GM19397 (cell line): ENCODE measurements at regions not wholly inside any gene's neighbourhood (a gene's known extent, or its start where the extent isn't known, plus 50 kb on each side); places are given as distances from the start of the nearest gene placed in this dataset.

Experiments used
- ATAC-seq: cut with Tn5 transposase; IDR thresholded peaks from one replicate; pipeline ENCODE4 v1.9.1; 2021; ENCODE audit warnings: mild to moderate bottlenecking, moderate library complexity; ENCODE audit not compliant: unreplicated experiment

- ATAC-seq: peak; percentile 30
Measured at GRCh38 chr4:180058691-180059215, 2184.4 kb upstream of the TENM3 start.

- peak; percentile 13 for ATAC-seq
Measured at GRCh38 chr4:180059216-180059881, 2183.9 kb upstream of the TENM3 start.

- ATAC-seq: no peak
Measured at GRCh38 chr4:180060159-180060889, 2182.9 kb upstream of the TENM3 start.

- ATAC-seq: no peak
Measured at GRCh38 chr4:180081072-180081471, 2162.1 kb upstream of the TENM3 start.

GRCh38 chr4:180084561-180084960 is 2158.6 kb upstream of the TENM3 start:
- ATAC-seq: no peak

- ATAC-seq: no peak
Measured at GRCh38 chr4:180086480-180087190, 2156.6 kb upstream of the TENM3 start.

GRCh38 chr4:180098586-180098985 is 2144.6 kb upstream of the TENM3 start:
- no peak for ATAC-seq

- no peak for ATAC-seq
Measured at GRCh38 chr4:180099957-180100356, 2143.2 kb upstream of the TENM3 start.

- no peak for ATAC-seq
Measured at GRCh38 chr4:180100433-180101344, 2142.5 kb upstream of the TENM3 start.

GRCh38 chr4:180101348-180102083 is 2141.7 kb upstream of the TENM3 start:
- no peak for ATAC-seq

- no peak for ATAC-seq
Measured at GRCh38 chr4:180103794-180104193, 2139.4 kb upstream of the TENM3 start.

GRCh38 chr4:180105362-180105761 is 2137.8 kb upstream of the TENM3 start:
- no peak for ATAC-seq

- ATAC-seq: no peak
Measured at GRCh38 chr4:180106122-180106521, 2137.1 kb upstream of the TENM3 start.

- ATAC-seq: no peak
Measured at GRCh38 chr4:180106997-180107396, 2136.2 kb upstream of the TENM3 start.

GRCh38 chr4:180116840-180117239 is 2126.4 kb upstream of the TENM3 start:
- no peak for ATAC-seq

GRCh38 chr4:180120068-180120467 is 2123.1 kb upstream of the TENM3 start:
- ATAC-seq: no peak

GRCh38 chr4:180134091-180134866 is 2108.9 kb upstream of the TENM3 start:
- ATAC-seq: peak; percentile 67

- ATAC-seq: no peak
Measured at GRCh38 chr4:180141734-180142133, 2101.5 kb upstream of the TENM3 start.

GRCh38 chr4:180148737-180149136 is 2094.5 kb upstream of the TENM3 start:
- ATAC-seq: no peak
